NCI-H187 treated with DMSO at 0.1 percent for 48 hours (cell line): ENCODE measurements at regions not wholly inside any gene's neighbourhood (a gene's known extent, or its start where the extent isn't known, plus 50 kb on each side); places are given as distances from the start of the nearest gene placed in this dataset.
"Not testable (repeated sequence)": the region's sequence is repeated elsewhere in the genome, so short reads cannot be mapped to it uniquely, and the experiment has no call there.

ENCODE experiments used
- DNase-seq: peaks from one replicate; lab custom pipeline; 2025; lab: John Stamatoyannopoulos, UW

- no peak for DNase-seq
These were observed 52.6 kb upstream of the SP8 start for GRCh38 chr7:20839196-20839735.

- DNase-seq = no peak
These were observed 53.3 kb upstream of the SP8 start for GRCh38 chr7:20839987-20840386.

DNA sequence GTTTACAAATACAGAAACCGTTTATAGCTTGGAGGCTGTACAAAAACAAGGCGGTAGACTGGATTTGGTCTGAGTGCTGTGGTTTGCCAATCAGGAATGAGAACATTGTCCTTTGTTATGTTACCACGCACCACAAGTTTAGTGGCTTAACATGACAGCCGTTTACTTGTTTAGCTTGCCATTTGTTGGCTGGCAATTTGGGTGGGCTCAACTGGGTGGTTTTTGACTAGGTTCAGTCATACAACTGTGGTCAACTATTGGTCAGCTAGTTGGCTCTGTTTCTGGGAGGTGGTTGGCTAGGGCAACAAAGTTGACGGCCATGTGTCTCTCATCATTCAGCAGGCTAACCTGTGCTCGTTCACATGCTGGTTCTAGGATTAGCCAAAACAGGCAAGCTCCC, 60.1 kb upstream of the SP8 start:
- no peak for DNase-seq

DNA sequence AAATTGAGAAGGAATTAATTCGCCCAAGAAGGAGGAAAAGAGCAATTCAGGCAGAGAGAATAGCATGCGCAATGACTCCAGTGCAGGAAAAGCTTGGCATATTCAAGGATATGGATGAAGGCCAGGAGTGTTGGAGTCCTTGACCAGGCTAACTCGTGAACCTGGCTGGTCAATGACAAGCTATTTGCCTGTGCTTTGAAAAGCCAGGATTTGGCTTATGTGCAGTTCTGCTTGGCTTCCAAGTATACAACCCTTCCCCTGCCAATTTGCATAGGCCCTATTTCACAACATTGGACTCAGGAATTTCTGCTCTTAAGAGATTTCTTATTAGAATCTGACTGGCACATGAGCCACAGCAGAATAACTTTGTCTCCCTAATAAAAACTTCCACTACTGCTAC, 72.3 kb upstream of the SP8 start:
- no peak for DNase-seq

DNA sequence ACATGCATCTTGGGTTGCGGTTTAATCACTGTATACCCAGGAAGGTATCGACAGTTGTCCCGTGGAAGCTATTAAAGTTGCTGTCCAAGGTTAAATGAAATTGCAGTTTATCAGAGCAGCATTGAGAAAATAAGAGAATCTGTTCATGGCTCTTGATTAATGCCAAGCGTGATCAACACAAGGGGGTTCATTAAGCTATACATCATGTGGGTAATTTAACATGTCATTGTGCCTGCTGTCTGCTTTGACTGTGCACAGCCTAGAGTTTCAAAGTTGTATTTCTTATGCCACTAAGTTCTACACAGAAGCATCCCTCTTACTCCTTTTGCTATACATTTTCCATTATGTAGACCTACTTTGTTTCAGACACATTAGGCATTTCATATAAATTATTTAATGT, 74.8 kb upstream of the SP8 start:
- no peak for DNase-seq

DNA sequence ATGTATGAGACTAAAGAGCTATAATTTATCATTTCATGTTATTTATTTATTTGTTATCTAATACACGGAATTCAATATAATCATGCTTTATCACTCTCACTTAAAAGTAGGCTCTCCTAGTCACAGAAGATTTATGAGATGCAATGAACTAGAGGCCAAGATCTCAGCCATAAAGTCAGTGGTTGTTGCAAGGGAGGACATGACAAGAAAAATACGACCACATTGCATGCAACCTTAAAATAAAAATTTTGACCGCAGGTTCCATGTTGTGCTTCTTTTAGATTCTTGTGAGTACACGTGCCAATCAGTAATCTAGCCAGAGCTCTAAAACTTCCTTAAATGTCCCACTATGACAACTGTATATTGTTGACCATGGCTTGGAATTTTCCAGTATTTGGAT, 75.9 kb upstream of the SP8 start:
- DNase-seq = no peak

DNA sequence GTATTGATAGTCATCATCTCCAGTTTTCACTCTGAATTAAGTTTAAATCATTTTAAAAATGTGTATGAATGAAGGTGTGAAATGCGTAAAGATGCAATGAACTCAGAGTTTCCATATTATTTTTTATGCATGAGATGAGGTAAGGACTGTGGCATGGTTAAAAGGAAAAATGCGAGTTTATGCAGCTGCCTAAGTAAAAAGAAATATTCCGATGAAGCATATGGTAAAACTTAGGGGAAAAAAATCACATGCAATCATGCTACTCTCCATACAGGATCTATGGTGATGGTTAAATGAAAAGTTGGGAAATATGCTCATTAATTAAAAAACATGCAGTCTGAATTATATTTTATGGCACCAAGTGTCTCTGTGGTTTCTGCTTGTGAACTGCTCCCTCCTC, 77.5 kb upstream of the SP8 start:
- DNase-seq = no peak

DNA sequence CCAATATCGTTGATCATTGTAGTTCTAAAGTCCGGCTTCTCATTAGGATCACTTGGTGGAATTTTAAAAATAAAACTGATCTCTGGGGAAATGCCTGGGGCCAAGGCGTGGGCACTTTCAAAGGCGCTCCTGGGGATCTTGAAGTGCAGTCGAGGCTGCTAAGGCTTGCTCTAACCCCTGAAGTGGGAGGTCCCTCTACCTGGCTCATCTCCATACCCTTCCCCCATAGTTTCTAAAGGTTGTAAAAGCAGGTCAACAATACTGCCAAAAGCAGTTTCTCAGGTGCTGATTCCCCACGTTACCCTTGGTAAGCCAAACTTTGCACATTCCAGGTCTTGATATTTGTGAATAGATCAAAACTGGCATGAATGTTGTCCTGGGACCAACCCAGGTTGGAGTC, 79.0 kb upstream of the SP8 start:
- no peak for DNase-seq

GRCh38 chr7:20870977-20871376, 84.3 kb upstream of the SP8 start:
- no peak for DNase-seq

DNA sequence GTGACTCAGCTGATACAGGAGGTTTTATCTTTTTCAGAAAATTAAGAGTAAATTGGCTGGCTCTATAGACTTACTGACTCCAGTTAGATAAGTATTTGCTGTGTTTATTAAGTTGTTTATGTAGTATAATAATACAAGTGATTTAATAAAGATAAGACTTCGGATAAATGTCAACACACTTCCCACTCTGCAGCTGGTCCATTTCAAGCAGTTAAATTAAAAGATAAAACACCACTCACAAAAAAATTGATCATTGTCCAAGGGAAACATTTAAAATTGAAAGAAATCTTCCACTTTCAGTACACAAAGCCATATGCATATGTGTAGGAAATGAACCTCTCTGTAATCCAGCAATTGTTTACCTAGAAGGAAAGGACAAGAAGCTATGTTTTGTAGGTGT, 106.1 kb upstream of the SP8 start:
- DNase-seq = no peak

GRCh38 chr7:20894806-20895205, 108.1 kb upstream of the SP8 start:
- no peak for DNase-seq

DNA sequence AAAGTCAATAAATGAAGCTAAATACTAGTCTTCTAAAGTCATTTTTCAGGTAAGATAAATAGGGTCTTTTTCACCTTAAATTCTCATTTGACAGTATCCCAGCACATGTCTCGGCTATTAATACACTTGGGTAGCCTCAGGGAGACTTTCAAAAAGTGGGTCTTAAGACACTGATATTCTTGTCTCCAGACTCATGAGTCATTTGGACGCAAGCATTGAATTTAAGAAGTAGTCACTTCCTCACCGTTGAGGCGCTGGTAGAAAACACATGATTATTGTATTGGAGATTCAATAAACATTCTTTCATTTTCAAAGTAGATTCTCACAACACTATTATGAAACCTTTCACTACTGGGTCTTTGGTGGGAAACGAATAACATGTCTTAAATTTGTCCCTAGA, 108.9 kb upstream of the SP8 start:
- no peak for DNase-seq

DNA sequence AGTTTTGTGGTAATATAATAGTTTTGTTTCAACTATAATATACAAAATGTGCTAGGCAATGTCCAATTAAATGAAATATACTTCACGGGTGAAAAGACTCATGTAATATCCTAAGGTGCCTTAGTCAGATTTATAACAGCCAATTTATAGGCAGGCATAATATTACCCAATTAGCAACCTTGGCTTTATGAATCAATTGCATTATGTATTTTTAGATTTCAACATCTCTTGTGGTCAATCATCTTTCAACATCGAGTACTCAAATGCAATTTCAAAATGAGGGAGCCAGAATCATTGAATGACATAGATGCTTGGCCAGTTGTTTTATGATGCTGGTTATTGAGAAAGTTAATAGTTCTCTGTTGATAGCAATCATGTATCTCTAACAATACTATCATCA, 110.3 kb upstream of the SP8 start:
- DNase-seq = no peak

DNA sequence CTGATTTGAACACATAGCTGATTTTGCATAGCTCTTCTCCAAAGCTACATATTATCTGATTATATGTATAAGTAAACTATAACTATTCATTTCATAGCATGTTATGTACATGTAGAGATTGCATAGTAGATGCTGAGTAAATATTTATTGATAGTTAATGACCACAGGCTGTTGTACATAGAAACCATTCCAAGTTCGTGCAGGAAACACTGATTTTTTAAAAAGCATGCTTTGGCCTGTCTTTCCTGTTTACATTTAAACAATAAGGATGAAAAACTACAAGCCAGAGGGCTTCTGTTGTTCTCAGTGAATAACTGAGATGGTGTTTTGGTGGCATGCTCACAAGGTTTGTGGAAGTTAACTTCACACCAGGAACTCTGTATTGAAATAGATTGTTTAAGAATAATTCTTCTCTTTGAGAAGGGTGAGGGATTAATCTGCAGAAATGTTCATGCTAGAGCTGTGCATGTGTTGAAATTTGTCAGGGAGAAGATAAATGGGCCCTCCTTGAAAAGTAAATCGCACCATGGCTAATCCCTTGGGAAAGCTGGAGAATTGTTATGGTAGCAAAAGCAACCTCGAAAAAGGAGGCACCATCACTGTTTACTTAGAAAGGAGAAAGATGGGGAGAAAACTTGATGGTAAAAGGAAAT, 120.2 kb upstream of the SP8 start:
- no peak for DNase-seq

- no peak for DNase-seq
These were observed 124.4 kb upstream of the SP8 start for GRCh38 chr7:20911081-20911480.

DNA sequence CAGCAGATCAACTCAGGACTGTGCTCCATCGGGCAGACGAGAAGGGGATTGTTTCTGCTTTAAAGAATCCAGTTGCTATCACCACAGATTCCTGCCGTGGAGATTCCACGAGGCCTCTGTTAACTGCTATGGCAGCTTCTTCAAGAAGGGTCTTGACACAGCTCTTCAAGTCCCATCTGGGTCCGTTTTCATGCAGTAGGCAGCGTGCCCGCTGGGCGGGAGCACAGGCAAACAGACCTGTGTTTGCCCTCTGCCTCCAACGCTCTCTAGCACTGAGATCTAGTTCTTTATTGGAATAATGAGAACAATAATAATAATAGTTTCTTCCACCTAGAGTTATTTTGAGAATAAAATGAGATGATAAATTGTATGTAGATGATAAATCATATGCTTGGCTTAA, 127.2 kb upstream of the SP8 start:
- no peak for DNase-seq

DNA sequence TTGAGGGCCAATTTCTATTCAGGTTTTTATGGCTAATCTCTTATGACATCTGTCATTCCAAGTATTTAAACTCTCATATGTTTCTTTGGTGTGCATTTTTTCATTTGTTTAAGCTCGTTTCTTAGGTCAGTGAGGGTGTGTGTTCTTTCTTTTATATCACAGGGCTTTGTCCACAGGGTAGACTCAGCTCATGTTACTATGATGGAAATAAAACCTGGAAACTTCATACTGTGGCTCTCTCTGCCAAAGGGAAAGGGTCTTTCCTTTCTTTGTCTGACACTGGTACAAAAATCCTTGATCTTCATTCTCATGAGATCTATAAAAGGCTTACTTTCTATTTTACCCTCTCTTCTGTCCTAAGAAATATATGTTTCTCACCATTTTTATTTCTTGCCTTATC, 129.6 kb upstream of the SP8 start:
- DNase-seq = no peak

DNA sequence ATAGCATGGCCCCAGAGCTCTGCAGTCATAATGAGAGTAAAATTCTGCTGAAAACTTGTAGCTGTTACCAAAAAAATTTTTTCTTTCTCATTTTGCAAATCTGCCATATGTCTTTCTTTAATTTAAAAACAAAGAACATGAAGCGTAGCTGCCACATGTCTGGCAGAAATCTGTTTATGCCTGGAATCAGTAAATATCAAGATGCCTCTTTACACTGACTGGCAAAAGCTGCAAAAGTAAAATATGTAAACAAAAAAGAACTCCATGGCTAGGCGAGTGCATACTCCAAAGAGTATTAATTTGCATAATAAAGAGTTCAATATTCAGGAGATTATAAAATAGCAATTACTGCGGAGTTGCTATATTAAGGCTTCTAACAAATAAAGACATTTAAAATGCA, 130.9 kb upstream of the SP8 start:
- no peak for DNase-seq

DNA sequence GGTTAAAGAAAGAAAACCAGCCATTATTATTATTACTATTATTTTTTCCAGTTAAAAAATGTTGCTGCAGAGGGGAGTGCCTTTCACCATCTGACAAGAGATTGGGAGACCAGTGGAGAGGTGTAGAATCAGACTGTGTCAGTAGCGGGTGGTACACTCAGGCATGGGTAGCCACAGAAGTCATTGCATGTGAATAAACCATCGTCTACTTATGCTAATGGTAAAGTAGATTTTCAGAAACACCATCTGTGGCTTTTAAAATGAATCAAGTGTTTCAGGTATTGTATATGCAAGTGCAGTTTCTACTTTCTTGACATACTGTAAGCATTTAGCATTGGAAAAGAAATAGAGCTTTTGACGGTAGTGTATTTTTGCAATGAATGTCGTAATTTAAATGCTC, 131.5 kb upstream of the SP8 start:
- DNase-seq = no peak

DNA sequence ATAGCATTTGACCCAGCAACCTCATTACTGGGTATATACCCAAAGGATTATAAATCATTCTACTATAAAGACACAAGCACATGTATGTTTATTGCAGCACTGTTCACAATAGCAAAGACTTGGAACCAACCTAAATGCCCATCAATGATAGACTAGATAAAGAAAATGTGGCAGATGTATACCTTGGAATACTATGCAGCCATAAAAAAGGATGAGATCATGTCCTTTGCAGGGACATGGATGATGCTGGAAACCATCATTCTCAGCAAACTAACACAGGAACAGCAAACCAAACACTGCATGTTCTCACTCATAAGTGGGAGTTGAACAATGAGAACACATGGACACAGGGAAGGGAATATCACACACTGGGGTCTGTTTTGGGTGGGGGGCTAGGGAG, 140.5 kb upstream of the SP8 start:
- not testable (repeated sequence) for DNase-seq

DNA sequence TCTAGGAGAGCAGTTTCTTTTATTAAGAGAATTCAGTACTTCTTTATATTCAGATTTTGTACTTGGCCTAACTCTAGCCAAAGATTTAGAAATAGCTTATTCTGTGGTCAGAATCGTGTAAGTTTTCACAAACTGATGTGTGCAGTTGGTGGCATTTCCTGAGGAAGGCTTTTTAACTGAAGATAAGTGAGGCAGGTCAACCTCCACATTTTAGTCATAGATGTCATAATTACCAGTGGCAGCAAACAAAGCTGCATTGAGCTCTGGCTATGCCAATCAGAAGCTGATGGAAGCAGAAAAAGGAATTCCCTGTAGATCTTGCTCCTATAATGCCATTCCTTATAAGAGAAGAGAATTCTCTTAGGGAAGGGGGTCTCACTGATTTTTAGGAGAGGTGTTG, 141.3 kb upstream of the SP8 start:
- no peak for DNase-seq

DNA sequence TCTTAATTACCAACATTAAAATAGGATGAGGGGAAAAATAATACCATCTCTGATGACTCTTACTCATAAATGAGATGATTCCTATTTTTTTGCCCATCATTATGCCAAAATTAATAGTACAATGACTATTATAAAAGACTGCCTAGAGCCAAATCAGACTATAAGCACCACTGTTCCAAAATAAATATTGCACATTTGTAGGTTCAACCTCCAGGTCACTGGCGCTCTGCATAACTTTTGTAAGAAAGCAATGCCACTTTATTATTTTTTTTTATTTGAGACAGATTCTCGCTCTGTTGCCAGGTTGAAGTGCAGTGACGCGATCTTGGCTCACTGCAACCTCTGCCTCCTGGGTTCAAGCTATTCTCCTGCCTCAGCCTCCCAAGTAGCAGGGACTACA, 142.5 kb upstream of the SP8 start:
- no peak for DNase-seq

GRCh38 chr7:20931739-20932138, 145.1 kb upstream of the SP8 start:
- no peak for DNase-seq

DNA sequence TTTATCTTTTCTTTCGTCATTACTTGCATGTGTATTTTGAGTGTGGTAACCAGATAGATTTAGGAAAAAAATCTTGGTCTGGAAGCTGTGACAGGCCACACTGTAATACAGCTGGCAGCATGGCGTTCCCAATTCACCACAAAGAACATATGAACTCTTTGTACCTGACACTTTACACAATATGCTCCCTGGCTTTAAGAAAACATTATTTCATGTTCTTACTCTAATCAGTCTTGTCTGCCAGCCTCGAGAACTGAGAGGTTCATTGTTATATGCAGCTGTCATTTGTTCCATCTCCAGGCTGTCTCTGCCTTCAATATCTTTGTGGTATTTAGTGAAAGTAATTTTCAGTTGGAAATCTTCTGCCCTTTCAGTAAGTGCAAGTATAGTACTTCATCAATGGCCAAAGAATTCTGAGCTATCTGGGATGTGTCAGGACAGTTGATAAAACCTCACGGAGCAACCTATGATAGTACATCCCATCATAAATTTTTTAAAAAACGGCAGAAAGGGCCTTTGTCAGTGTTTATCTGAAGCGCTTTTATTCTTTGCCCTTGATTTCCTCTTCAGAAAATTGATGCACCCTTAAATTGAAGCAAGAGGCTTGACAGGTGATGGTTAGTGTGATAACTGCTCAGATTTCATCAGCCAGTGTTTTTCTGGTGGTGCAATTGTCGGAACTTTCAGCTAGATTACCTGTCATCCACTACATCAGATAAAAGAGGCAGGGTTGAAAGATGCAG, 146.3 kb upstream of the SP8 start:
- DNase-seq = no peak
